Activated CD8-positive, alpha-beta memory T cell treated with anti-CD3 and anti-CD28 coated beads for 1 hour (primary cell): ENCODE measurements at regions not wholly inside any gene's neighbourhood (a gene's known extent, or its start where the extent isn't known, plus 50 kb on each side); places are given as distances from the start of the nearest gene placed in this dataset.

Source experiments
- DNase-seq, 2 donors: peaks; one replicate each; pipeline ENCODE4 v3.0.0-alpha.2; 2020; ENCODE audit warnings: low read depth in 1 of 2; ENCODE audit errors: extremely low read depth in 1 of 2

DNA sequence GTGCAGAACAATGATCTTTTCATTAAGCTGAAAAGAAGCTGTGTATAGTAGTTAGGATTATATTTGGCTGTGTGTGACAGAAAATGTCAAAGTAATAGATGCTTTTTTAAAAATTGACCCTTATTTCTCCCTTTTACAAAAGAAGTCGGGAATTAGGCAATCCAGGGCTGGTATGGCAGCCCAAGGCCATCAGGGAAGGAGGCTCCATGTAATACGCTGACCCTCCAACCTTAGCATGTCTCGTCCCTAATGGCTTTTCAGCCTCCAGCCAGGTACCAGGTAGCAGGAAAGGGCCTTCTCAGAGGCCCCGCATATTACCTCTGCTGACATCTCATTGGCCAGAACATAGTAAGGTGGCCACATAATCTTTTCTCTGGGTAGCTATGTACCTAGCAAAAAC is 79.7 kb downstream of the VCPKMT start:
- no peak for DNase-seq

DNA sequence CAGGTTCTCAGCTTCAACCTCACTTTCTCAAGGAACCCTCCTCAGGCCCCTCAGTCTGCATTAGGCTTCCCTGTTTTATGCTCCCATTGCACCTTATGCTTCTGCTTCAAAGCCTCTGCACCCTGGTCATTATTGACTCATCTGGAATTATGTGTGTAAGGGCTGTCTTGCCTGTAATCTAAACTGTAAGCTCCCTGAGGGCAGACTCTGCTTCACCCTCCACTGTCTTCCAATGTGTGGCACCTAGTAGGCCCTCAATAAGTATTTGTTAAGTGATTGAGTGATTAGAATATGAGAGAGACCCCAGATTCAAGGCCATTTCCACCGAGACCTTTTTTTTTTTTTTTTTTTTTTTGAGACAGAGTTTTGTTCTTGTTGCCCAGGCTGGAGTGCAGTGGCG is 79.1 kb downstream of the VCPKMT start:
- DNase-seq: no peak

DNA sequence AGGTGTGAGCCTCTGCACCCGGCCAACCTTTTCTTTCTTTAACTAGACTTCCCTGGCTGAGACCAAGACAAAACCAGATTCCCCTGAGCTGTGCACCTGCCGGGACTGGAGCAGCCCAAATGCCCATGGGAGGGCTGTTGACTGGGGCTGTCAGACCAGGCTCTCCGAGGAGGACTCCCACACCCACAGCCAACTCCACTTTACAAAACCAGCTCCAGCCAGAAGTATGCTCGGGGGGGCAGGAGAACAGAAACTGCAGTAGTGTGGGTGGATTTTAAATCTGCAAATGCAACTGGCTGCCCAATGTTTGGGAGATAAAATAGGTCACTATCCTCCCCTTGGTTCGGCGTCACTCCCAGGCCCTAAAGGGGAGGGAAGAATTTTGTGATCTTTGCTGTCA is 78.5 kb downstream of the VCPKMT start:
- no peak for DNase-seq

DNA sequence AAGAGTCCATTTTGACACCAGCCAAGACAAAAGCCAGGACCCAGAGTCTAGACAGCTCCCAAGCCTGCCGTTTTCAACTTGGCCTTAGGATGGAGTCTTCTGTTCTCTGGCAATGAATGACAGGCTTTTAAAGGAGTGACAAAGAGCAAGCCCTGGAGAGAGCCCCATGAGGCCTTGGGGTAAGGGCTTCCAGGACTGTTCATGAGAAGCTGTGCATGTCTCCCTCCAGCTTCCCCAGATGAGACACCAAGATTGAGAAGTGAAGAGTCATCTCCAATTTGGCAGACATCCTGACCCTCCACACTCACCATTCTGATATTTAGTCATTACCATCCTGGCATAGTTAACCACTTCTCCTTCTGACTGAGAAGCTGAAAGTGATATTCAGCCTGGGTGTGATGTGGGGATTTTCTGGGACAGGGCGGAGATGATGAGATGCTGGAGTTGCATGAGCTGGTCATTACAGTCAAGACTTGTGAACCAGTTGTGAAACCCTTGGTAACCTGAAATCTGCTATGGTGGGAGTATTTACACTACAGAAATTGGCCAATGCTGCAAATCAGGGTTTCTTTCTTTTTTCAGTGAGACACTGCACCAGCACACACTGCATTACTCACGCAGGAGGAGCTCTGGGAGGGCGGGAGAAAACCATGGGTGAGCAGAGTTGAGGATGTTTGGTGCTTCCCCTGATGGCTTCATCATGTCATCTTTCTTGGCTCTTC is 77.8 kb downstream of the VCPKMT start:
- DNase-seq: no peak

DNA sequence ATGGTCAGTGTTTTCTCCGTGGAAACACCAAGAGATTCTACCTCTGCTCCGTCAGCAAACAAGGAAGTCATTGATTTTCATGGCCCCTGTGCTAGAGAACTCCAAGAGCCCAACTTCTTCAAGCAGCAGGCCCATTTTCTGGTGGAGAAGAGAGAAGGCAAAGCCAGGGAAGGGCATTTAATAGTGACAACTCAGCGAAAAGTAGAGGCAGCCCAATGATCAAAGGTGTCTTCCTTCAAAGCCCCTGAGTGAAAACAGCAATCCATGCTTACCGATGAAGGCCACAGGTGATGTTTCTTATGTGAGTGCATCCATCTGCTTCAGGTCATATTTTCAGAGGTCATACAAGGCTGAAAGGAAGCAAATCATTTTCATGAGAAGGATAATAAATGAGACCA is 77.3 kb downstream of the VCPKMT start:
- no peak for DNase-seq

DNA sequence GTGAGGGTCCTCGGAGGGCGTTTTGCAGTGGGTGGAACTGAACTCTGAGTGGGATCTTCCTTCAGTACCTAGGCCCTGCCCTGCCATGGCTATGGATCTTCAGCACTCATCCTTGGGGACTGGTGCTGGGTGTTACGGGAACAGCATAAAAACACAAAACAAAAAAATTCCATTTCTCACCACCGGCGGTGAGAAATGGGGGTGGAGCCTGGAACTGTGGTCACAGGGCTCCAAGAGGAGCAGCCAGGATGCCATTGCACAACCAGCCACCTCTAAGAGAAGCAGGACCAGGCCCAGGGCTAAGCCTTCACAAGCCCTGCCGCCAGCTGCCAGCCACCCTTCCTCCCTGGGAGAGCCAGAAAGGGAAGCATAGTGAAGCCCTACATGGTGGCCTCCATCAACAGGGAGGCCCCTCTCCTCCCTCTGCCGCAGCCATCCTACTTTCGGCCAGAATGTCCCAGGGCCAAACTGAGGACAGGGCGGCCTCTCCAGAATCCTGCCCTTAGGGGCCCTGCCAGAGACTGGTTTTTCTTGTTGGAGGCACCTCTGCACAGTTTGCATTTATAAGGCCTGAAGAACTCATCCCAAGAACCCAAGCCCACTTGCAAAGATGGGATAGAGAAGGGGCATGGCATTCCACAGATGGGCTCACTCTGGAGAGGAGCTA is 76.5 kb downstream of the VCPKMT start:
- no peak for DNase-seq

DNA sequence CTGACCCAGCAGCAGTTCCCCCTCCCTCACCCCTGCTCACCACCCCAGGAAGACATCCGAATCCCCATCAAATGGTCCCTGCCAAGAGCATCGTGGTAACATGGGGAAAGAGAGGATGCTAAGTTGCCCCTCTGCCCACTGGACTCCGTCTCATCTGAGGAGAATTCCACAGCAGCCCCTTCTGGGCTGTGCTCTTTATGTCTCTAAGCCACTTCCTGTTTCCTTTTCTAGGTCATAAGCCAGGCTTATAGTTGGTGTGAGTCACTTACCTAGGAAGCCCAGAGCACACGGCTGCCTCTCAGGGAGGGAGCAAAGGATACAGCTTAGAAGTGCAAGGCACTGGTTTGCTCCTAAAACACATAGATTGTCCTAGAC is 76.0 kb downstream of the VCPKMT start:
- DNase-seq: no peak

DNA sequence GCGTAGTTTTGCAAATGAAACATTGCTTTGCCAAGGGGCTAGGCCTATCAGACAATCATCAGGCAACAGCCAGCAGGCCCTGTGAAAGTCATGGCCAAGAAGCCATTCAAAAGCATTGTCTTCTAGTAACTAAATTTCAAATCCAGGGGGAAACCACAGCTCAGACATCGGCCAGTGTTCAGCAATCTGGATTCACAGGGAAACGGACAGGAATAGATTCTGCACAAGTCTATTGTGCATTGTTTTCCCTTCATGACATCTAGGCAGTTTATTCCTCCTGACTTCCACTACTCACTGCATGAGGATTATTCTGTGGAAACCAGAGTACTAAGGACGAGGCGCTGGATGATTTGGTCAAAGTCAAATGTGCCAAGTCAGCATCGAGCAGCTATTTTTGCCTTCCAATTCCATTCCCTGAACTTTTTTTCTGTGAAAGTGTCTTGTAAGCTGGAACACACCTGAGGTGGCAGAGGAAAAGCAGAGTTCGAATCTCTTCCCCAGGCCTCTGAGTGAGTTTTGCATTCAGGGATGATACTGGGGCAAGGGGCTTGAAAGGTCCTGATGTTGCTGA is 75.4 kb downstream of the VCPKMT start:
- DNase-seq: no peak

DNA sequence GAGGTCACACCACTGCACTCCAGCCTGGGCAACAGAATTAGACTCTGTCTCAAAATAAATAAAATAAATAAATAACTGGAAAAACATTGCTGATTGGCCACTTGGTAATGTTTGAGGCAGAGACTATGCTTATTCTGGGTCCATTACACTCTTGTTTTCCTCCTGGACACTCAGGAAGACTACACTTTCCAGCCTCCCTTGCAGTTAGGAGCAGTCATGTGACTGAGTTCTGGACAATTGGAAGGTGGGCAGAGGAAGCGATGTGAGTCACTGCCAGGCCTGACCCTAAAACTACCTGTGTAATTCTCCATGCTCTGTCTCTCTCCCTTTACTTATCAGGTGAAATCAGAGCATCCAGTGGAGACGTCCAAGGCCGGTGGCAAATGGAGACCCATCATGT is 74.4 kb downstream of the VCPKMT start:
- no peak for DNase-seq

DNA sequence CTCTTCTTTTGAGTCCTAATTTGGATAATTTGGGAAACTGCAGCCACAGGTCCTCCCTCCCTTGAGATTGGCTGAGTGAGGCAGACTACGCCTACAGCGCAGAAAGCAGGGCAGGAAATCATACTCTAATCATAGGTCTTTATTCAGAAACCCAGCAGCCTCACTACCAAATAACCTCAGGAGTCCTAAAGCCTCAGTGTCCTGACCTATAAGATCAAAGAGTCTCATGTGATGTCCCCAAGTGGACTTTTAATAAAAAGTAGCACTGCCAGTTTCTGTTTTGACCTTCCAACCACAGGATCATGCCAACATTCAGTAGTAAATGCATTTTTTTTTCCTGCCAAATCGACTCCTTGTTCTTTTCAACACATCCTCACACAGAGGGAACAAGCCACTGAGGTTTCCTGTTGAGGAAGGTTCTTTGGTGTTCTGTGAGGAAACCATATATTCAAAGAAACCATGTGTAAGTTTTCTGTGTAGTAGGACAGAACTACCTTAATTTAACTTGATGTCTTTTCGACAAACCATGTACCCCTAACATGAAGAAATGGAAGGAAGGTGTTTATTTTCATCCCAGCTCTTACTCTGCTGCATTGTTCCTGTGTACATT is 72.2 kb downstream of the VCPKMT start:
- no peak for DNase-seq

DNA sequence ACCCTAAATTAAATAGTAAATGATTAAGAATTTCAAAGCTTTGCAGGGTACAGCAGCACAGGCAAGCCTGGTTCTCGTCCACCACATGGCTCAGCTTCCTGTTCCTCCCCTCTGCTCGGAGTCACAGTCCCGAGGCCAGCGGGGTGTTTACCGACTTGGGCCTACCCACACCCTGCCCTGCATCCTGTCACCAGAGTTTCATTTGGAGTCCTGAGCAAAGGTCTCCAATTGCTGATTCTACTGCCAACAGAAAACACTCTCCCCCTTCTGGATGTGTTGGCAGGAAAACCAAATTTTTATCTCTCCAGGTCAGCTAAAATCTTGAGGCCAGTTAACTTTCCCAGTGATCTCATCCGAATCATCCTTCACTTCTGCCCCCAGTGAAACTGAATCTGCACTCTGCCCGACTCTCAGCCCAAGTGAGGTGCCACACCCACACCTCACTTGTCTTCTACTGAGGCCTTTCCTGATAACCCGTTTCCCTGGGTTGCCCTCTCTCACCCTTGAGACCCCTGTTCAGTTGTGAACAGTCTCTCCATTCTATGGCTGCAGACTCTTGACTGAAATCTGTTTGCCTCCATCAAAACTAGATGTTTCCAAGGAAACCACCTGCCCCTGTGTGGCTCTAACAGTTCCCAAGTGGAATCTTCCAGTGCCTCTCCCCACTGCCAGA is 71.2 kb downstream of the VCPKMT start:
- peak in 1 of 2 donors; percentile 47 for DNase-seq

DNA sequence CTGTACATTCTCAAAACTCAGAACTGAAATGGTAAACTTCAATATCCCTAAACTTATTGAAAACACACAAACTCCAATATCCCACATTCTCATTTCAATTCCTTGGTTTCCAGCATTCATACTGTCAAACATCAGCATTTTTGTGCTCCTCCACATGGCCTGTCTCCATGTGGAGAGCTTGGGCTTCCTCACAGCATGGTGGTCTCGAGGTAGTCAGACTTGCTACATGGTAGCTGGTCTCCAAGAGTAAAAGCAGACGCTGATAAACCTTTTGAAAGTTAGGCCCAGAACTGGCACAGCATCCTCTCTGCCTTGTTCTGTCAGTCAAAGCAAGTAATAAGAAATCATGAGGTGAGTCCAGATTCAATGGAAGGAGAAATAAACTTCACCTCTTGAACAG is 70.5 kb downstream of the VCPKMT start:
- DNase-seq: no peak

DNA sequence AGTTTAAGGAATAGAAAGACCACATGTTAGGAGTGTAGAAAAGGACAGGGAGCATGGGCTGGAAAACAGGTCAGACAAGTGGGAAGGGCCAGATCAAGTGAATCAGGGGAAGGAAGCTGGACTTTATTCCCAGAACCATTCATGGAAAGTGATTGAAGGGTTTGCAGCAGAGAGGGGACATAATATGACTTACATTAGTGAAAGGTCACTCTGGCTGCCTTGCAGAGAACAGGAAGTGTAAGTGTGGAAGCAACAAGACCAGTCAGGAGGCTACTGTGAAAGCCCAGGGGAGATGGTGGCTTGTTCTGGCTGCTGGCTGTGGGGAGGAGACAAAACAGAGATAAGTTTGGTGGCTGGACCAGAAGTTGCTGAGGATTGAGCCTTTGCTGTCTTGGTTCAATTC is 69.1 kb downstream of the VCPKMT start:
- no peak for DNase-seq

DNA sequence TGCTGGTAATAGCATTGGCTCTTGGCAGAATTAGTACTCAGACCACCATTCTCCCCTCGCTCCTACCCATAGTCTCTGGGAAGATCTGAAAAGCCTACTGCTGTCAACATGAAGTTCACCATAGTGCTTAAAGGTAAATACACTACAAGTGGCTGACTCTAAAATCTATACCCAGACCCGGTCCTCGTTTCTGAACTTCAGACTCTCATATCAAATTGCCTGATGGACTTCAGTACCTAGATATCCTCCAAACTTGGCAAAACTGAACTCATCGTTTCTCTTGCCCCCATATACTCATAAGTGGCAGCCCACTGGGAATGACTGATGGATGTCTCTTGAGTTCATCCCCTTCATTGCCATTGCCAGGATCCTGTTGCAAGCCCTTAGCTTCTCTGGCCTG is 67.3 kb downstream of the VCPKMT start:
- DNase-seq: no peak

DNA sequence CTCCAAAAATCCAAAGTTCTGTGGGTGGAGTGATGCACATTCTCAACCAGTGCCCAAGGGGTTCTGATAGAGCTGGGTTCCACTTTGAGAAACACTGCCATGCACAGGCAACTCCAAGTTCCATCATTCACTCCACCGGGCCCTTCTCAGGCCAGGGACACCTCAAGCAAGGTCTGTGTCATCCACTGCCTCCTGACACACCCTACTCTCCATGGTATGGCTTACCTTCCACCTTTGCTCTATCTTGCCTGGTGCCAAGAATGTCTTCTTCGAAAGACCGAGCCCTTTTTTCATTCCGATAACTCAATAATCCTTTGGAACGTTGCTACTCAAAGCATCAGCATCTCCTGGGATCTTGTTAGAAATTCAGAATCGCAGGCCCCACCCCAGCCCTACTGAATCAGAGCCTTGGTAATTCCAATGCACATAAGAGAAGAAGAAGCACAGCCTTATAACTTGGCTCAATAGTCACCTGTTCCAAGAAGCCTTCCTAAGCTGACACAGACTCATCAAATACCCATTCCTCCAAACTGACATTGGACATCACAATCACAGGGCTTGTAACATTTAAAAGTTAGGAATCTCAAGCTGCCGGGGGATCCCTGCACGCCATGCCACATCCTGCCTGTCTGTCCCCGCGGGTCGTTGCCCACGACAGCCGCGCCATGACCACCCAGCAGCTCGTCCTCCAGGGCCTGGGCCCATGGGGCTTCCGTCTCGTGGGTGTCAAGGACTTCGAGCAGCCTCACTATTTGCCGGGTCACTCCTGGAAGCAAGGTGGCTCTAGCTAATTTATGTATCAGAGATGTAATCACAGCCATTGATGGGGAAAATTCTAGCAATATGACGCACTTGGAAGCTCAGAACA is 66.4 kb downstream of the VCPKMT start:
- DNase-seq: no peak

DNA sequence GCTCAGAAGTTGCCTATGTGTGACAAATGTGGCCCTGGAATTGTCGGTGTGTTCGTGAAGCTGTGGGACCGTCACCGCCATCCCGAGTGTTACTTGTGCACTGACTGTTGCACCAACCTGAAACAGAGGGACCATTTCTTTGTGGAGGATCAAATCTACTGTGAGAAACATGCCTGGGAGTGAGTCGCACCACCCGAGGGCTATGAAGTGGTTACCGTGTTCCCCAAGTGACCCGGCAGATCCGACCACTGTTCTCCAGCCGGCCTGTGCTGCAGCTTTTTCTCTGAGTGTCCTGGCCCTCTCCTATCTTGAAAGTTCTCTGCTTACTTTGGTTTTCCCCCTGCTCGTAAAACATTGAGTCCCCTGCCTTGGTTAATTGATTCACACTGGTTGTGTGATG is 65.3 kb downstream of the VCPKMT start:
- DNase-seq: no peak

DNA sequence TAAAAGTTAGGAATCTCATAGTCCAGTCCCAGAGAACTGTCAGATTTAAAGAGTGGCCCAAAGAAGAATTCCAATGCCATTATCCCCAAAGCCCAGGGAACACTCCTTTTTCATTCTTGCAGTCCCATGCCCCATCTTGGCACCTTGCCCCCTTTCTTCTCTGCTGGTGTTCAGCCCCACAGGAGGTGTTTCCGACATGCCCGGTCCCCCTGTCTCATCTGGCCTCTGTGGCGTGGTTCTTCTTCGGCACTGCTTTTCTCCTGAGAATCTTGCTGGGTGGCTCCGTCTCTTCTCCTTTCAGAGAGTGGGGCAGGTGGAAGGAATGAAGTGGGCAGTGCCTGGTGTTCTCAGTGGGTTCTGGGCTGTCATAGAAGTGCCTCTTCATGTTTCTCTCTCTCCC is 64.7 kb downstream of the VCPKMT start:
- DNase-seq: no peak

DNA sequence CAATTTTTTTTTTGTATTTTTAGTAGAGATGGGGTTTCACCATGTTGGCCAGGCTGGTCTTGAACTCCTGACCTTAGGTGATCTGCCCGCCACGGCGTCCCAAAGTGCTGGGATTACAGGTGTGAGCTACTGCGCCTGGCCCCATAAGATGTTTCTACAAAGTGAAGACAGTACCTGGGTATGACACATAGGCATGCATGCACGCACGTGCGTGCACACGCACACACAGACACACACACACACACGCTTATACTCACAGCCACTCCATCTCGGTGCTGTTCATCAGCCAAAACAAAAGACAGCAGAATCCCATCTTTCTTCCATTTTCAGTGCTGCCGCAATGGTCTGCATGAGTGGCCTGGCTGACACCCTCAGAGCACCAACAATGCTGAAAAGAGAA is 63.9 kb downstream of the VCPKMT start:
- no peak for DNase-seq

DNA sequence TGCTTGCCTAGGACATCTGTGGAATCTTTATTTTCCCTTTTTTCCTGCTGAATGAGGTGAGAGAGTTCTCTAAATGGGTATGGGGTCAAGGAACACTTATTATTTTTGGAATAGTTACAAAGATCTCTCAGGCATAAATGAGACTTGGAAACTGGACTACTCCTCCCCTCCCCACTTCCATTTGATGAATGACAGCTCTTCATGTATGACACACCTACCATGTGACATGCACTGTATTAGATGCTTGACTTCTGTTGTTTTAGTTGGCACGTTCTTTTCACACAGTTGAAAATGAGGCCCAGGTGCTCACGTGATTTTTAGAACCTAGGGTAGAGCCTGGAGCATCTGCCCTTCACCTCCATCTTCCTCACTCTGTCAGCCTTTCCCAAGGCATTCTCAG is 62.4 kb downstream of the VCPKMT start:
- DNase-seq: no peak

DNA sequence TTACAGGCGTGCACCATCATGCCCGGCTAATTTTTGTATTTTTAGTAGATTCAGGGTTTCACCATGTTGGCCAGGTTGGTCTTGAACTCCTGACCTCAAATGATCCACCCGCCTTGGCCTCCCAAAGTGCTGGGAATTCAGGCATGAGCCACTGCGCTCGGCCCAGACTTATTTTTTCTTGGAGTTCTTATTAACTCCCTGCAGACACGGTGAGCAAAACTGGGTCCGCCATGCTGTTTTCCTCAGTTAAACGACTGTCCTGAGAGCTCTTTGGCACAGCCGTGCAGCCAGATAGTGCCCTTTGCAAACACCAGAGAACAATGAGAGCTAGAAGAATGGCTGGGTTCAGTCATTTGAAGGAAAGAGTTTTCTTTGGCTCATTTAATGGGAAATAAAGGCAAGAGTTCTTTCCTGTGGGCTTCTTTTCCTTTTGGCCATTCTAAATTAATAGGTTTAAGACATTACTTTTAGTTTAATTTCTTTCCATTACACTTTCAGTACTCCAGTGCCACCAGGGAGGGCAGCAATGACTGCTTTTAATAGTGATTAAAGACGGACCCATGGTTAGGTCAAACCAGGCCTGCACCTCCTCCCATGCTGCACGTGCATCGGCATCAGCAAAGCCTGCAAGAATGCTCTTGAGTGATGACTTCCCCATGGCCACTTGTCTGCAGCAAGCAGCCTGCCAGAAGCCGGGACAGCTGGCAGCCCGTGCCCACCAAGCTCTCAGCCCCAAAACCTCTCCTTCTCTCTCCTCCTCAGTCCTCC is 60.7 kb downstream of the VCPKMT start:
- no peak for DNase-seq
